Panc1 (cell line): ENCODE measurements at regions not wholly inside any gene's neighbourhood (a gene's known extent, or its start where the extent isn't known, plus 50 kb on each side); places are given as distances from the start of the nearest gene placed in this dataset.

Experiments
- ATAC-seq: fragments of 200-7000 bp; cut with Tn5 transposase; 2 replicates; pipeline ENCODE4 v1.9.1; 2020; ENCODE audit warnings: mild to moderate bottlenecking, moderate library complexity
- BruUV-seq: library from RNA; stranded (reverse); fragments of 400-500 nt; replicated peaks from 2 replicates; lab custom pipeline; 2021; lab: Mats Ljungman, UMichigan
- CTCF ChIA-PET: fragments of 300-600 bp; sonication (Branson Sonifier 250); formaldehyde crosslinking; loops from one replicate; lab custom pipeline; 2022; ENCODE audit warnings: antibody characterized with exemption; lab: Charles Lee
- POLR2A ChIA-PET: fragments of 300-600 bp; sonication (Branson Sonifier 250); formaldehyde crosslinking; loops from one replicate; lab custom pipeline; 2022; ENCODE audit warnings: antibody characterized with exemption; lab: Charles Lee
- DNase-seq: peaks from one replicate; pipeline ENCODE4 v3.0.0-alpha.2; 2010; ENCODE audit warnings: low read depth, low spot score
- H3K27ac ChIP-seq: 2 replicates; pipeline ENCODE4 v1.5.1; 2011; ENCODE audit warnings: mild to moderate bottlenecking, low read length, inconsistent platforms
- H3K27me3 ChIP-seq: fragments of 200-500 bp; sonication (Bioruptor generic); 2 replicates; pipeline ENCODE4 v1.6.0; 2014; ENCODE audit warnings: low read length, inconsistent platforms; ENCODE audit not compliant: control insufficient read depth, insufficient read depth
- H3K36me3 ChIP-seq: fragments of 200-500 bp; sonication (Bioruptor generic); 2 replicates; pipeline ENCODE4 v1.5.1; 2014; ENCODE audit warnings: inconsistent platforms, mild to moderate bottlenecking, low read length, moderate library complexity; ENCODE audit not compliant: control insufficient read depth, insufficient read depth
- H3K4me1 ChIP-seq: 2 replicates; pipeline ENCODE4 v1.5.1; 2011; ENCODE audit warnings: inconsistent platforms, mild to moderate bottlenecking, low read length, moderate library complexity; ENCODE audit not compliant: control insufficient read depth, insufficient read depth
- H3K4me3 ChIP-seq, 2 experiments: 2 replicates each; pipeline ENCODE4 v1.5.1; 2011 to 2012; ENCODE audit warnings: low read depth in 2 of 2, low read length in 2 of 2, mild to moderate bottlenecking in 2 of 2, inconsistent platforms in 1 of 2, moderate library complexity in 1 of 2
- H3K9me3 ChIP-seq: fragments of 200-500 bp; sonication (Bioruptor generic); 2 replicates; pipeline ENCODE4 v1.5.1; 2014; ENCODE audit warnings: low read depth, mild to moderate bottlenecking, inconsistent platforms, low read length, moderate library complexity; ENCODE audit not compliant: control insufficient read depth, insufficient read depth
- CTCF ChIP-seq: fragments of 450-650 bp; IDR thresholded peaks from 2 replicates; pipeline ENCODE4 v1.5.1; 2017; ENCODE audit warnings: mild to moderate bottlenecking
- POLR2AphosphoS5 ChIP-seq: IDR thresholded peaks from 2 replicates; pipeline ENCODE4 v1.6.1; 2012; ENCODE audit warnings: mild to moderate bottlenecking, low read depth, low read length, moderate library complexity
- REST ChIP-seq, 2 experiments: IDR thresholded peaks; 2 replicates each; pipeline ENCODE4 v1.6.1; 2011 to 2012; ENCODE audit warnings: low read depth in 2 of 2, control low read depth in 1 of 2, low read length in 1 of 2, mild to moderate bottlenecking in 1 of 2, moderate library complexity in 1 of 2; ENCODE audit not compliant: insufficient read depth in 1 of 2
- SIN3A ChIP-seq: IDR thresholded peaks from 2 replicates; pipeline ENCODE4 v1.6.1; 2012; ENCODE audit warnings: low read depth, mild to moderate bottlenecking, low read length, moderate library complexity, borderline replicate concordance; ENCODE audit not compliant: insufficient read depth
- TCF7L2 ChIP-seq: IDR thresholded peaks from 2 replicates; pipeline ENCODE4 v1.6.1; 2011; ENCODE audit warnings: mild to moderate bottlenecking, low read depth, low read length, inconsistent platforms
- in situ Hi-C: cut with HindIII; loops from 2 replicates; pipeline ENCODE4 v1.10.0; 2016; ENCODE audit warnings: low sequenced_read_pairs, low pct_unique_long_range_greater_than_20kb
- intact Hi-C: fragments of 100-400 bp; cut with micrococcal nuclease; formaldehyde crosslinking; loops from one replicate; pipeline ENCODE4 v1.10.0; 2022; ENCODE audit not compliant: unreplicated experiment

- no peaks in the 10 kb centered on the region for H3K4me1 ChIP-seq
- CTCF ChIA-PET: no interaction called here
- in situ Hi-C loops: no loop called here
- POLR2A ChIA-PET: no interaction called here
- H3K4me3 ChIP-seq: no peak overlapping the region
- no peak overlapping the region for H3K27ac ChIP-seq
- DNase-seq: no peak
- intact Hi-C loops: no loop called here
- H3K36me3 ChIP-seq: no peaks in the 10 kb centered on the region
- TF ChIP-seq REST (IDR thresholded peaks at IDR 0.05; ENCODE audit: insufficient read depth in 1 of 2, low read depth in 2 of 2, low read length in 1 of 2): no peak
- no peaks in the 10 kb centered on the region for H3K9me3 ChIP-seq
- H3K27me3 ChIP-seq: no peaks in the 10 kb centered on the region
- no TSS peak for BruUV-seq
- ATAC-seq: no peak
Observed at GRCh38 chr13:108496362-108497210, 132.8 kb upstream of the MYO16 start.

- no peaks in the 10 kb centered on the region for H3K27me3 ChIP-seq
- ChIA-PET CTCF (no interaction called here), POLR2A (no interaction called here)
- H3K27ac ChIP-seq: no peak overlapping the region
- DNase-seq (no peak), ATAC-seq (no peak)
- TF ChIP-seq CTCF (no peak), TCF7L2 (no peak), POLR2AphosphoS5 (no peak), SIN3A (no peak), REST (IDR thresholded peaks at IDR 0.05; ENCODE audit: insufficient read depth in 1 of 2, low read depth in 2 of 2, low read length in 1 of 2) (no peak)
- no peaks in the 10 kb centered on the region for H3K36me3 ChIP-seq
- no TSS peak for BruUV-seq
- no peak overlapping the region for H3K4me3 ChIP-seq
- in situ Hi-C loops (no loop called here), intact Hi-C loops (no loop called here)
- no peaks in the 10 kb centered on the region for H3K9me3 ChIP-seq
- no peaks in the 10 kb centered on the region for H3K4me1 ChIP-seq
Observed at GRCh38 chr13:108500711-108501110, 128.7 kb upstream of the MYO16 start.
